ENCODE measurements at regions not wholly inside any gene's neighbourhood (a gene's known extent, or its start where the extent isn't known, plus 50 kb on each side); places are given as distances from the start of the nearest gene placed in this dataset.

DNA sequence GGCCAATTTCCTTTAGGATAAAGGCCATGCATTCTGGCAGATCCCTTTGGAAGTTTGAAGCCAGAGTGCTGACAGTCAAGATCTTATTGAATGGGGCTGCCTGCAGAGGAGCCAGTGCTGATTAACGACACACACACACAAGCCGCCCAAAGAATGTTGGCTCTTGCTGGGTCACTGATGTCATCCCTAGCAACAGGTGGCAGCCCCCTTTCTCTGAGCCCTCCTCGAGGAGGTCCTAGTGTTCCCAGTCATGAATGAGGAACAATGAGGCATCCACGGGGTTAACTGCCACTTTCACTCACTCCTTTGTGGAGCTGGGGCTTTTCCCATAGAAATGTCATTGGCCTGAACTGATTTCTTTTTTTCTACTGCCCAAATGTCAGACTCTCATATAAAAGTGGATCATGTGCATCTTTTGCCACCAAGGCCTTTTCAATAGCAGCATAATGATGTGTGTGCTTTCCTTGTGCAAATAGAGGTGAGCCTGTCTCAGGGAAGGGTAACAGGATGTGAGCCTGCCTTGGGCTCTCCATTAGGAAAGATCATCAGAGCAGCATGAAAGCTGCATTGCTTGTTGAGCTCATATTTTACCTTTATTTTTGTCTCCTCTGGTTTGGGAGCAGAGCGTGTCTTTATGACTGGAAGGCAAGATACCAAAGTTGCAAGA, 301.8 kb upstream of the MTNR1B start:
- ATAC-seq (ENCODE audit: insufficient read depth, low FRiP score) (no peak), DNase-seq (no peak)
- Histone ChIP-seq H3K27me3 (ENCODE audit: control insufficient read depth in 3 of 3, insufficient read depth in 3 of 3, low read length in 2 of 3) (no peaks in the 10 kb centered on the region), H3K4me3 (no peak overlapping the region), H3K27ac (ENCODE audit: low read depth in 1 of 2, low read length in 1 of 2) (no peak overlapping the region), H3K36me3 (ENCODE audit: control insufficient read depth in 4 of 4, insufficient read depth in 4 of 4, low read length in 4 of 4) (peaks cover 0 to 4% (median 0%) of the 10 kb centered on the region in 4 donors), H3K9me3 (ENCODE audit: control insufficient read depth in 4 of 4, insufficient read depth in 3 of 4, low read length in 3 of 4) (peaks cover 0 to 4% (median 0%) of the 10 kb centered on the region in 4 donors), H3K9ac (ENCODE audit: insufficient read depth in 1 of 2, low read length in 2 of 2) (no peak overlapping the region), H3K4me1 (ENCODE audit: control insufficient read depth in 5 of 5, insufficient read depth in 5 of 5, low read length in 5 of 5) (peaks cover 0 to 8% (median 4%) of the 10 kb centered on the region in 5 donors)
- TF ChIP-seq, protein P1, sequence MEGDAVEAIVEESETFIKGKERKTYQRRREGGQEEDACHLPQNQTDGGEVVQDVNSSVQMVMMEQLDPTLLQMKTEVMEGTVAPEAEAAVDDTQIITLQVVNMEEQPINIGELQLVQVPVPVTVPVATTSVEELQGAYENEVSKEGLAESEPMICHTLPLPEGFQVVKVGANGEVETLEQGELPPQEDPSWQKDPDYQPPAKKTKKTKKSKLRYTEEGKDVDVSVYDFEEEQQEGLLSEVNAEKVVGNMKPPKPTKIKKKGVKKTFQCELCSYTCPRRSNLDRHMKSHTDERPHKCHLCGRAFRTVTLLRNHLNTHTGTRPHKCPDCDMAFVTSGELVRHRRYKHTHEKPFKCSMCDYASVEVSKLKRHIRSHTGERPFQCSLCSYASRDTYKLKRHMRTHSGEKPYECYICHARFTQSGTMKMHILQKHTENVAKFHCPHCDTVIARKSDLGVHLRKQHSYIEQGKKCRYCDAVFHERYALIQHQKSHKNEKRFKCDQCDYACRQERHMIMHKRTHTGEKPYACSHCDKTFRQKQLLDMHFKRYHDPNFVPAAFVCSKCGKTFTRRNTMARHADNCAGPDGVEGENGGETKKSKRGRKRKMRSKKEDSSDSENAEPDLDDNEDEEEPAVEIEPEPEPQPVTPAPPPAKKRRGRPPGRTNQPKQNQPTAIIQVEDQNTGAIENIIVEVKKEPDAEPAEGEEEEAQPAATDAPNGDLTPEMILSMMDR (IDR thresholded peaks at IDR 0.05; ENCODE audit: control extremely low read depth, extremely low read depth) = no peak
- WGBS, 2 donors = 76 to 79% methylated on average over 5 of the region's 5 CpGs

DNA sequence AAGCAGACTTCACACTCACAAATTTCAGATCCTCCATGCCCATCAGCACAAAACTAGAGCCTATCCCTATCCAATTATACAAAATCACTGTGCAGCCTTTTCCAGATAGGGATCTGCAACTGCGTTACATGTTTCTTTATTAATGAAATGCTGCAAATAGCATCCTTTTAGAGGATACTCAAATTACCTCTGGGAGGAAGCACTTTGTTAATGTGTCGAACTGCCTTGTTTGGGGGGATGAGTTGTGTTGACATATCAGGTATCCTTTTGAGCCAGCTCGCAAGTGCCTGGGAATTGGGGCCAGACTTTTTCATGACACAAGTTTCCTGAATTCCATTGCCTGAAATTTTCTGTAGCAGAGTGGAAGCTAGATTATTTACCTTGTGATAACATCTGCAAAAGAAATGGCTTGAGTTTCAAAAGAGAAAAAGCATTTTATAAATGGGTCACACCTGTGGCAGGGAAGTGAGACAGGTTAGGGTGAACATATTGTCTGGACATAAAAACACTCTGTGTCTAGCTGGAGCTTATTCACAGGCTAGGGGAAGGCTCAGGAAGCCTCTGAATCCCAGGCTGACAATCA, 299.1 kb upstream of the MTNR1B start:
- TF ChIP-seq, protein P1 (IDR thresholded peaks at IDR 0.05; ENCODE audit: control extremely low read depth, extremely low read depth) = no peak
- no peak overlapping the region for H3K4me3 ChIP-seq
- ATAC-seq (ENCODE audit: insufficient read depth, low FRiP score) (no peak), DNase-seq (no peak)
- H3K36me3 ChIP-seq (ENCODE audit: control insufficient read depth in 4 of 4, insufficient read depth in 4 of 4, low read length in 4 of 4) = peaks cover 0 to 4% (median 0%) of the 10 kb centered on the region in 4 donors
- peaks cover 0 to 4% (median 0%) of the 10 kb centered on the region in 4 donors for H3K9me3 ChIP-seq (ENCODE audit: control insufficient read depth in 4 of 4, insufficient read depth in 3 of 4, low read length in 3 of 4)
- no peaks in the 10 kb centered on the region for H3K27me3 ChIP-seq (ENCODE audit: control insufficient read depth in 3 of 3, insufficient read depth in 3 of 3, low read length in 2 of 3)
- no peak overlapping the region for H3K9ac ChIP-seq (ENCODE audit: insufficient read depth in 1 of 2, low read length in 2 of 2)
- 54 to 72% methylated on average over 3 of the region's 3 CpGs for WGBS, 2 donors
- H3K4me1 ChIP-seq (ENCODE audit: control insufficient read depth in 5 of 5, insufficient read depth in 5 of 5, low read length in 5 of 5) = peaks cover 0 to 13% (median 5%) of the 10 kb centered on the region in 5 donors
- no peak overlapping the region for H3K27ac ChIP-seq (ENCODE audit: low read depth in 1 of 2, low read length in 1 of 2)

DNA sequence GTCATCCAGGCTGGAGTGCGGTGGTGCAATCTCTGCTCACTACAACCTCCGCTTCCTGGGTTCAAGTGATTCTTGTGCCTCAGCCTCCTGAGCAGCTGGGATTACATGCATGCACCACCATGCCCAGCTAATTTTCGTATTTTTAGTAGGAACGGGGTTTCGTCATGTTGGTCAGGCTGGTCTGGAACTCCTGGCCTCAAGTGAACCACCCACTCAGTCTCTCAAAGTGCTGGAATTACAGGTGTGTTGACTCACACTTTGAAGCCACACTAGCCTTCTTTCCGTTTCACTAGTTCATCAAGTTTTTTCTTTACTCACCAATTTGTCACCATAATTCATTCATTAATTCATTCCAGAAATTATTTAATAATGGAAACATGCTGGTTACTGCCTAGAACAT, 298.4 kb upstream of the MTNR1B start:
- ATAC-seq (ENCODE audit: insufficient read depth, low FRiP score) (no peak), DNase-seq (no peak)
- whole genome bisulfite sequencing, 2 donors = 85 to 92% methylated on average over 6 of the region's 6 CpGs
- H3K9ac ChIP-seq (ENCODE audit: insufficient read depth in 1 of 2, low read length in 2 of 2) = no peak overlapping the region
- peaks cover 0 to 18% (median 7%) of the 10 kb centered on the region in 5 donors for H3K4me1 ChIP-seq (ENCODE audit: control insufficient read depth in 5 of 5, insufficient read depth in 5 of 5, low read length in 5 of 5)
- TF ChIP-seq, protein P1 (IDR thresholded peaks at IDR 0.05; ENCODE audit: control extremely low read depth, extremely low read depth) = no peak
- H3K9me3 ChIP-seq (ENCODE audit: control insufficient read depth in 4 of 4, insufficient read depth in 3 of 4, low read length in 3 of 4) = peaks cover 0 to 4% (median 0%) of the 10 kb centered on the region in 4 donors
- no peaks in the 10 kb centered on the region for H3K27me3 ChIP-seq (ENCODE audit: control insufficient read depth in 3 of 3, insufficient read depth in 3 of 3, low read length in 2 of 3)
- peaks cover 0 to 4% (median 0%) of the 10 kb centered on the region in 4 donors for H3K36me3 ChIP-seq (ENCODE audit: control insufficient read depth in 4 of 4, insufficient read depth in 4 of 4, low read length in 4 of 4)
- H3K27ac ChIP-seq (ENCODE audit: low read depth in 1 of 2, low read length in 1 of 2) = no peak overlapping the region
- H3K4me3 ChIP-seq = no peak overlapping the region

Measured in lung (tissue), 11 donors.